HG03565 (cell line): ENCODE measurements at regions not wholly inside any gene's neighbourhood (a gene's known extent, or its start where the extent isn't known, plus 50 kb on each side); places are given as distances from the start of the nearest gene placed in this dataset.
"Not testable (repeated sequence)": the region's sequence is repeated elsewhere in the genome, so short reads cannot be mapped to it uniquely, and the experiment has no call there.

Experiments used
- ATAC-seq: cut with Tn5 transposase; IDR thresholded peaks from one replicate; pipeline ENCODE4 v1.9.1; 2021; ENCODE audit warnings: mild to moderate bottlenecking, moderate library complexity; ENCODE audit not compliant: unreplicated experiment

GRCh38 chr9:103068753-103069152, 73.6 kb downstream of the CYLC2 start:
- ATAC-seq: no peak

- no peak for ATAC-seq
These were observed 83.4 kb downstream of the CYLC2 start for GRCh38 chr9:103078581-103078980.

GRCh38 chr9:103082494-103082893, 87.4 kb downstream of the CYLC2 start:
- no peak for ATAC-seq

DNA sequence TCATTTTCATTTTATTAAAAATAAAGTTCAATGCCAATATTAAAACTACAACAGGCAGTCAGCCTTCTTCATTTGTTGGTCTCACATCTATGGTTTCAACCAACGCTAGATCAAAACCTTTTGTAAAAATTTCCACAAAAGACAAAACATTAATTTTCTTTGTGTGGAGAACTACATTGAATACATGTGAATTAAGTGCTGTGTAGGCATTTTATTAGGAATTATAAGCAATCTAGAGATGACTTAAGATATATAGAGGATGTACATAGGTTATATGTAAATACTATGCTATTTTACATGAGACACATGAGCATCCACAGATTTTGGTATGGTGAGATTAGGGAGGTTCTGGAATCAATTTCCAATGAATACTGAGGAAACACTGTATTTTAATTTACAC, 94.2 kb downstream of the CYLC2 start:
- no peak for ATAC-seq

- ATAC-seq: no peak
These were observed 109.0 kb downstream of the CYLC2 start for GRCh38 chr9:103104101-103104500.

GRCh38 chr9:103116246-103116645, 121.1 kb downstream of the CYLC2 start:
- ATAC-seq: no peak

GRCh38 chr9:103126494-103126893, 131.4 kb downstream of the CYLC2 start:
- ATAC-seq: no peak

GRCh38 chr9:103139891-103140290, 144.8 kb downstream of the CYLC2 start:
- no peak for ATAC-seq

DNA sequence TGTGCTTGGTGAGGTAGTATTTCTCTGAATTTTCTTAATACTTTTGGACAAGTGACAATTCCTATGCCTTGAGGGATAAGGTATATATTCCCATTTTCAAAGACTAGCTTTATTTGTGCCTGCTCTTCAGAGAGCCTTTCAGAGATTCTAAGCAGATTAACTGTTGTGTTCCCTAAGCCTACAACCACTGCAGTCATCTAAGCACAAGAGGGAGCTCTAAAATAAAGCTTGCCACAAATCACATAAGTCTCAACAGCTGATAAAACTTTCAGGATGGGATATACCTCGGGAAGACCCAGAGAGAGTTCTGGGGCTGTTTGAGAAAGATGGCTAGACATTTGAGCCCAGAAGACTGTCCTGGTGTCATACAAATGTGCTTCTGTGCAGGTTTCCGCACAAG, 157.3 kb downstream of the CYLC2 start:
- no peak for ATAC-seq

DNA sequence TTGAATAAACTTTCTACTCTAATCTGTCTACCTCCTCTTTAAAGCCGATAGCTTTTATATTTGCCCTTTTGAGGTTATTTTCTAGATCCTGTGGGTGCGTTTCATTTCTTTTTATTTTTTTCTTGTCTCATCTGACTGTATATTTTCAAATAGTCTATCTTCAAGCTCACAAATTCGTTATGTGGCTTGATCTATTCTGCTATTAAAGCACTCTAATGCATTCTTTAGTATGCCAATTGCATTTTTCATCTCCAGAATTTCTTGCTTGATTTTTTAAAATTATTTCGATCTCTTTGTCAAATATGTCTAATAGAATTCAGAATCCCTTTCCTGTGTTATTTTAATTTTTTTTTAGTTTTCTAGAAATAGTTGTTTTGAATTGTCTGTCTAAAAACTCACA, 172.4 kb downstream of the CYLC2 start:
- no peak for ATAC-seq

- ATAC-seq: no peak
These were observed 173.1 kb downstream of the CYLC2 start for GRCh38 chr9:103168254-103168653.

GRCh38 chr9:103169798-103170197, 174.7 kb downstream of the CYLC2 start:
- ATAC-seq: no peak

GRCh38 chr9:103183701-103184171, 188.6 kb downstream of the CYLC2 start:
- ATAC-seq: no peak

DNA sequence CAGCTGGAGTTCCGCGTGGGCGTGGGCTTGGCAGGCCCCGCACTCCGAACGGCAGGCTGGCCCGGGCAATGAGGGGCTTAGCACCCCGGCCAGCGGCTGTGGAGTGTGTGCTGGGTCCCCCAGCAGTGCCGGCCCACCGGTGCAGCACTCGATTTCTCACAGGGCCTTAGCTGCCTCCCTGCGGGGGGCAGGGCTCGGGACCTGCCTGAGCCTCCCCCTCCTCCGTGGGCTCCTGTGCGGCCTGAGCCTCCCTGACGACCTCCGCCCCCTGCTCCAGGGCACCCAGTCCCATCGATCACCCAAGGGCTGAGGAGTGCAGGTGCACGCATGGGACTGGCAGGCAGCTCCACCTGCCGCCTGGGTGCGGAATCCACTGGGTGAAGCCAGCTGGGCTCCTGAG, 191.8 kb downstream of the CYLC2 start:
- ATAC-seq: no peak

- ATAC-seq: no peak
These were observed 193.7 kb downstream of the CYLC2 start for GRCh38 chr9:103188781-103189350.

- ATAC-seq: no peak
These were observed 198.9 kb downstream of the CYLC2 start for GRCh38 chr9:103193992-103194391.

DNA sequence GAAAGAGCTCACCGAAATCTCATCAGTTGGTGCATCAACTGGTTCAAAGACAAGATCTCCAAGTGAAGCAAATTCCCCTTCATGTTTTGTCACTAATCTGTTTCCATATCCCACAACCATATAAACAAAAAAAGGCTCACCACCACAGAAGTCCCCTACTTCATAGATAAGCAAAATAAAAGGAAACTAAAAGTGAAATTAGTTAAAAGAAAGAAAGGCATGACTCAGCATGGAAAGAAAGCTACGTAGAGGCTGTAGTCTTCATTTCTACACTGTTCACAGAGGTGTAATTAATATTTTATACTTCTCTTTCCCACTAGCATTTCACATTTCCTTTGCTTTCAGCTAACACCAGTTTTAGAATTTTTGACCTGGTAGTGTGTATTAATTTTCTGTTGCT, 208.0 kb downstream of the CYLC2 start:
- ATAC-seq: no peak

DNA sequence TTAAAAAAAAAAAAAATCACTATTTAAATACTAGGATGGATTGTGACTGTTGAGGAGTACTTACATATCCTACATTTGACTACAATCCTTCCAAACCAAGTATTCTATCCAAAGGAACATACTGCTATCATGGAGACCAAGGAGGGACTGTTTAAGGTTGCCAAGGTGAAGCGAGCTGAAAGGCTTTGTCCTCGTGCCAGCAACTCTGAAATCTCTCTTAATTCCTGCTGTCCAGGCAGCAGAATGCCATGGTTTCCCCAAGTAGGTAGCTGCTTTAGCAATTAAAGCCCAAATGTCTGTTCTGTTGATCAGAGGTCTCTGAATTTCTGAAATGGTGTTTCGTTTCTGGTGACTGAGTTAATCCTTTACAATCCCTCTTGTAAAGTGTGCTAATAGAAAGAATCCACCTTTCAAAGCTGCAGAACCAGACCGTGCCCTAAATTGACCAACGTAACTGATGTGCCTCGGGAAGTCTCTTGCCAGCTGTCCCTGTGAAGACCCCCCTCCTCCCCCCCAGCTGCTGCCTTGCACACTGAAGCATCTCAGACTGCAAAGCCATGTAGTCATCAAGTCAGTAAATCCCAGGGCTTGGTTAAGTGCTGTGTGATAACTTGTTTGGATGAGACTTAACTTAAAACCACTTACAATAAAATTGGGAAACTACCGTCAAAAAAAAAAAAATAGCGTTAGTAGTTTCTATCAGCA, 210.9 kb downstream of the CYLC2 start:
- ATAC-seq: not testable (repeated sequence)

DNA sequence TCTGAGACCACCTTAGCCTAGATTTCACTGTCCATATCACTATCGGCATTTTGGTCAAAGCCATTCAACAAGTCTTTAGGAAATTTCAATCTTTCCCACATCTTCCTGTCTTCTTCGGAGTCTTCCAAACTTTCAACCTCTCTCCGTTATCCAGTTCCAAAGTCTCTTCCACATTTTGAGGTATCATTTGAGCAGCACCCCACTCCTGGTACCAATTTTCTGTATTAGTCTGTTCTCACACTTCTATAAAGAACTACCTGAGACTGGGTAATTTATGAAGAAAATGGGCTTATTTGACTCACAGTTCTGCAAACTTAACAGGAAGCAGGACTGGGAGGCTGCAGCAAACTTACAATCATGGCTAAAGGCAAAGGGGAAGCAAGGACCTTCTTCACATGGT, 215.5 kb downstream of the CYLC2 start:
- no peak for ATAC-seq

DNA sequence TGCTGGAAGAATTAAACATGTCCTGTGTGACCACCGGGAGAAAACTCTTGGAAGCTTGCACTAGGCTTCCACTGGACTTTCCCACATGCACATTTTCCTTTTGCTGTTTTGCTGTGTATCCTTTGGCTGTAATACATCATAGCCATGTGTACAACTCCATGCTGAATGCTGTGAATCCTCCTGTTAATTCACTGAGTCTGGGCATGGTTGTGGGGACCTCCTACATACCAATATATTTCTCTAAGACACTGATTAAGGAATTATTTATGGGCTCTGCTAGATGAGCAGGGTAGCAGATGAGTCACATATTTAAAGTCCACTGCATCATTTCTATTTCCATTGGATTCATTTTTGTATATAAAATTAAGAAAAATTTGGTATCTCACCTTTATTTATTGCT, 220.1 kb downstream of the CYLC2 start:
- ATAC-seq: no peak

- ATAC-seq: no peak
These were observed 230.8 kb downstream of the CYLC2 start for GRCh38 chr9:103225702-103226646.

DNA sequence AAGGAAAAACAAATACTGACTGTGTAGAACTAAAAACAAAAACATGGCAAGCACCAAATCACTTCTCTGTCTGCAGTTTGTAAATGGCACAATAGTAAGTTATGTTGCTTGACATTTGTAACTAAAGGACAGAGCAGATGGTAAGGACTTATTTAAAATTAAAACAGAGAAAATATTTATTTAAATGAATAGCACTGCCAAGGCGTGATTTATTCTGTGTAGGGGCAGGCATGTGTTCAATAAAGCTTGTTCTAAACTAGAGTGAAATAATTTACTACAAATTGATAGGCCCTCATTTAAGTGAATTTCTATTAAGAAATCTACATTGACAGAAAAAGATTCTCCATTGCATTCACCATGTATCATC, 231.5 kb downstream of the CYLC2 start:
- ATAC-seq: no peak
